ENCODE measurements at regions not wholly inside any gene's neighbourhood (a gene's known extent, or its start where the extent isn't known, plus 50 kb on each side); places are given as distances from the start of the nearest gene placed in this dataset.

- in situ Hi-C loops (cut with HindIII; ENCODE audit: low pct_unique_long_range_greater_than_20kb, low sequenced_read_pairs) = no loop called here
- no peak for ATAC-seq
- POLR2A ChIA-PET = no interaction called here
Measured at GRCh38 chr16:60013076-60013475, 1279.0 kb upstream of the GOT2 start.

GRCh38 chr16:60001523-60001922 lies 1267.4 kb upstream of the GOT2 start:
- H3K27me3 ChIP-seq (ENCODE audit: control insufficient read depth, insufficient read depth, low read length) = no peaks in the 10 kb centered on the region
- H3K4me1 ChIP-seq (ENCODE audit: control insufficient read depth, insufficient read depth, low read length) = no peaks in the 10 kb centered on the region
- H3K27ac ChIP-seq (ENCODE audit: low read length) = no peak overlapping the region
- H3K36me3 ChIP-seq (ENCODE audit: control insufficient read depth, insufficient read depth, low read length) = no peaks in the 10 kb centered on the region
- TF ChIP-seq SIN3A (IDR thresholded peaks at IDR 0.05; ENCODE audit: borderline replicate concordance, insufficient read depth, low read depth, low read length) (no peak), CTCF (IDR thresholded peaks at IDR 0.05) (no peak), POLR2AphosphoS5 (IDR thresholded peaks at IDR 0.05; ENCODE audit: low read depth, low read length) (no peak), REST (IDR thresholded peaks at IDR 0.05; ENCODE audit: insufficient read depth in 1 of 2, low read depth in 2 of 2, low read length in 1 of 2) (no peak), TCF7L2 (IDR thresholded peaks at IDR 0.05; ENCODE audit: low read depth, low read length) (no peak)
- intact Hi-C loops (cut with micrococcal nuclease; ENCODE audit: unreplicated experiment) = no loop called here
- H3K9me3 ChIP-seq (ENCODE audit: control insufficient read depth, insufficient read depth, low read depth, low read length) = no peaks in the 10 kb centered on the region
- DNase-seq (ENCODE audit: low read depth, low spot score) (no peak), ATAC-seq (no peak)
- POLR2A ChIA-PET = no interaction called here
- in situ Hi-C loops (cut with HindIII; ENCODE audit: low pct_unique_long_range_greater_than_20kb, low sequenced_read_pairs) = no loop called here
- H3K4me3 ChIP-seq (ENCODE audit: low read depth in 2 of 2, low read length in 2 of 2) = no peak overlapping the region
- BruUV-seq (replicated peaks) = no TSS peak
- CTCF ChIA-PET = no interaction called here

More at GRCh38 chr16:60013076-60013475, 1279.0 kb upstream of the GOT2 start:
- Histone ChIP-seq H3K4me1 (ENCODE audit: control insufficient read depth, insufficient read depth, low read length) (no peaks in the 10 kb centered on the region), H3K27ac (ENCODE audit: low read length) (no peak overlapping the region), H3K27me3 (ENCODE audit: control insufficient read depth, insufficient read depth, low read length) (no peaks in the 10 kb centered on the region), H3K9me3 (ENCODE audit: control insufficient read depth, insufficient read depth, low read depth, low read length) (no peaks in the 10 kb centered on the region), H3K4me3 (ENCODE audit: low read depth in 2 of 2, low read length in 2 of 2) (no peak overlapping the region), H3K36me3 (ENCODE audit: control insufficient read depth, insufficient read depth, low read length) (no peaks in the 10 kb centered on the region)
- no peak for TF ChIP-seq CTCF (IDR thresholded peaks at IDR 0.05)
- no peak for TF ChIP-seq TCF7L2 (IDR thresholded peaks at IDR 0.05; ENCODE audit: low read depth, low read length)
- no peak for TF ChIP-seq SIN3A (IDR thresholded peaks at IDR 0.05; ENCODE audit: borderline replicate concordance, insufficient read depth, low read depth, low read length)
- TF ChIP-seq REST (IDR thresholded peaks at IDR 0.05; ENCODE audit: insufficient read depth in 1 of 2, low read depth in 2 of 2, low read length in 1 of 2) = no peak
- no TSS peak for BruUV-seq (replicated peaks)
- CTCF ChIA-PET = no interaction called here
- intact Hi-C loops (cut with micrococcal nuclease; ENCODE audit: unreplicated experiment) = no loop called here
- no peak for DNase-seq (ENCODE audit: low read depth, low spot score)

Measured in Panc1 (cell line).